WTC11 (cell line): ENCODE measurements at regions not wholly inside any gene's neighbourhood (a gene's known extent, or its start where the extent isn't known, plus 50 kb on each side); places are given as distances from the start of the nearest gene placed in this dataset.

Experiments
- AFF4 ChIP-seq: sonication (generic); formaldehyde crosslinking; IDR thresholded peaks from 2 replicates; pipeline ENCODE4 v1.8.1; 2023; ENCODE audit warnings: mild to moderate bottlenecking, missing genetic modification reagents, borderline replicate concordance
- CTCF ChIP-seq: fragments of 200-600 bp; IDR thresholded peaks from 2 replicates; pipeline ENCODE4 v1.8.0; 2022; ENCODE audit warnings: antibody characterized with exemption
- JUN ChIP-seq: sonication (generic); formaldehyde crosslinking; IDR thresholded peaks from 2 replicates; pipeline ENCODE4 v1.8.0; 2023; ENCODE audit warnings: mild to moderate bottlenecking, missing genetic modification reagents
- MAX ChIP-seq: sonication (generic); formaldehyde crosslinking; IDR thresholded peaks from 2 replicates; pipeline ENCODE4 v1.8.0; 2022; ENCODE audit warnings: mild to moderate bottlenecking, missing genetic modification reagents
- NFYB ChIP-seq: sonication (generic); formaldehyde crosslinking; conservative IDR thresholded peaks from 2 replicates; pipeline ENCODE4 v1.8.0; 2022; ENCODE audit warnings: low read depth, missing genetic modification reagents
- SMAD4 ChIP-seq: sonication (generic); formaldehyde crosslinking; IDR thresholded peaks from 2 replicates; pipeline ENCODE4 v1.8.0; 2022; ENCODE audit warnings: mild to moderate bottlenecking, missing genetic modification reagents
- TCF7 ChIP-seq: sonication (generic); formaldehyde crosslinking; IDR thresholded peaks from 2 replicates; pipeline ENCODE4 v1.8.0; 2022; ENCODE audit warnings: mild to moderate bottlenecking, low read depth, missing genetic modification reagents, moderate library complexity
- TEAD4 ChIP-seq: sonication (generic); formaldehyde crosslinking; IDR thresholded peaks from 2 replicates; pipeline ENCODE4 v1.8.0; 2022; ENCODE audit warnings: mild to moderate bottlenecking, missing genetic modification reagents
- USF2 ChIP-seq: sonication (generic); formaldehyde crosslinking; IDR thresholded peaks from 2 replicates; pipeline ENCODE4 v1.8.1; 2023; ENCODE audit warnings: mild to moderate bottlenecking, missing genetic modification reagents, moderate library complexity

- TF ChIP-seq USF2 (CRISPR knock-in tag), result no peak
- TF ChIP-seq TEAD4, result no peak
- TF ChIP-seq CTCF, result no peak
- TF ChIP-seq NFYB (CRISPR knock-in tag), result no peak
- TF ChIP-seq MAX (CRISPR knock-in tag), result no peak
- no peak for TF ChIP-seq SMAD4 (CRISPR knock-in tag)
- no peak for TF ChIP-seq TCF7 (CRISPR knock-in tag)
- no peak for TF ChIP-seq AFF4 (CRISPR knock-in tag)
- no peak for TF ChIP-seq JUN
Measured at GRCh38 chr2:238601433-238602222, 174.9 kb downstream of the ASB1 start.
